ENCODE measurements at regions not wholly inside any gene's neighbourhood (a gene's known extent, or its start where the extent isn't known, plus 50 kb on each side); places are given as distances from the start of the nearest gene placed in this dataset.

- H3K4me1 ChIP-seq (ENCODE audit: control insufficient read depth, extremely low read depth, insufficient read depth, low read length) = no peaks in the 10 kb centered on the region
- dilution Hi-C loops (cut with MboI; ENCODE audit: extremely low pct_ligation_motif_present, low sequenced_read_pairs) = no loop called here
Measured at GRCh38 chr12:126890097-126890496, 1376.9 kb upstream of the TMEM132C start.

More at GRCh38 chr12:126890097-126890496, 1376.9 kb upstream of the TMEM132C start:
- BruUV-seq (replicated peaks) = no TSS peak
- H3K9ac ChIP-seq (replicated peaks; ENCODE audit: extremely low read depth, insufficient read depth, low read length) = no peak overlapping the region
- H3K36me3 ChIP-seq (ENCODE audit: control insufficient read depth in 2 of 2, extremely low read depth in 1 of 2, insufficient read depth in 2 of 2, low read length in 2 of 2) = no peaks in the 10 kb centered on the region
- POLR2A ChIA-PET = no interaction called here
- TF ChIP-seq POLR2AphosphoS5 (IDR thresholded peaks at IDR 0.05; ENCODE audit: insufficient read depth, low read depth, low read length) (no peak), POLR2A (IDR thresholded peaks at IDR 0.05; ENCODE audit: low read depth, low read length) (no peak), FOS (IDR thresholded peaks at IDR 0.05; ENCODE audit: borderline replicate concordance, insufficient read depth, low read length) (no peak), MAX (IDR thresholded peaks at IDR 0.05; ENCODE audit: insufficient read depth, insufficient read length) (no peak), MYC (IDR thresholded peaks at IDR 0.05; ENCODE audit: low read depth, low read length) (no peak), EZH2 (IDR thresholded peaks at IDR 0.05; ENCODE audit: borderline replicate concordance, low read depth, low read length, severe bottlenecking) (no peak), JUN (IDR thresholded peaks at IDR 0.05; ENCODE audit: borderline replicate concordance, insufficient read depth, insufficient read length, low read depth) (no peak), CTCF (IDR thresholded peaks at IDR 0.05; ENCODE audit: extremely low read depth in 1 of 2, insufficient read depth in 1 of 2, low read depth in 1 of 2, low read length in 2 of 2) (no peak), GATA2 (IDR thresholded peaks at IDR 0.05; ENCODE audit: insufficient read depth, insufficient read length, low read depth, low read length) (no peak)
- CTCF ChIA-PET = no interaction called here
- H3K9me3 ChIP-seq (replicated peaks; ENCODE audit: control insufficient read depth, insufficient read depth, low read length) = no peaks in the 10 kb centered on the region
- H3K27ac ChIP-seq (ENCODE audit: insufficient read depth, low read depth, low read length) = no peak overlapping the region
- DNase-seq (ENCODE audit: low read depth, low spot score) (no peak), FAIRE-seq (no peak)
- no peaks in the 10 kb centered on the region for H3K9me1 ChIP-seq (replicated peaks; ENCODE audit: control insufficient read depth, extremely low read depth, insufficient read depth, low read length)
- no peak overlapping the region for H3K4me2 ChIP-seq (ENCODE audit: insufficient read depth, low read length)
- no peak overlapping the region for H2AFZ ChIP-seq (ENCODE audit: low read depth, low read length)
- H4K20me1 ChIP-seq (replicated peaks; ENCODE audit: control insufficient read depth, extremely low read depth, insufficient read depth, low read length) = no peaks in the 10 kb centered on the region
- no peaks in the 10 kb centered on the region for H3K79me2 ChIP-seq (ENCODE audit: control insufficient read depth, insufficient read depth, low read length)
- no peak overlapping the region for H3K4me3 ChIP-seq (replicated peaks in 1 of 3; ENCODE audit: insufficient read depth in 1 of 3, low read depth in 1 of 3, low read length in 3 of 3)
- no peaks in the 10 kb centered on the region for H3K27me3 ChIP-seq (ENCODE audit: control insufficient read depth in 2 of 2, insufficient read depth in 2 of 2, low read length in 2 of 2)
- intact Hi-C loops (cut with micrococcal nuclease) = no loop called here

All from endothelial cell of umbilical vein (primary cell).